ENCODE measurements at regions not wholly inside any gene's neighbourhood (a gene's known extent, or its start where the extent isn't known, plus 50 kb on each side); places are given as distances from the start of the nearest gene placed in this dataset.
"Not testable (repeated sequence)": the region's sequence is repeated elsewhere in the genome, so short reads cannot be mapped to it uniquely, and the experiment has no call there.

DNA sequence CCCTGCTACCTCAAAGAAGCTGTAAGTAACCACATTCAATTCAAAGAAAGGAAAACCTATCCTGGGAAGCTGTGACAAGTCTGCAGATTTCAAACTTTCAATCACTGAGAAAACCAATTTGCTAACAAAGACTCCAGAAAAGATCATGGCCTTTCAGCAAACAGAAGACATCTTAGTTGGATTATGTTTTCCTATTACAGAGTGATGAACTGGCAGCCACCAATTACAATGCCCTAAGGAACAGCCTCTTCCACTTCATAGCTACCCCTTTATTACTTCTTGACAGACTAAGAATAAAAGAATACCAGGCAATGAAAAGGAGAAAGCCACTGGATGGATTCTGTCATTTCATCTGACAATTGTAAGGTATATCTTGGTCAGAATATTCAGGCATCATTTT, 128.2 kb upstream of the RASEF start:
- Mint-ChIP-seq H3K9me3 (no peaks in the 10 kb centered on the region), H3K4me3 (no peak overlapping the region), H3K27ac (no peak overlapping the region), H3K4me1 (ENCODE audit: low read depth) (no peaks in the 10 kb centered on the region), H3K27me3 (ENCODE audit: low read depth) (peaks cover 14% of the 10 kb centered on the region), H3K36me3 (ENCODE audit: low read depth) (no peaks in the 10 kb centered on the region)
- intact Hi-C loops (cut with micrococcal nuclease) = no loop called here
- CTCF ChIA-PET = no interaction called here
- no peak for DNase-seq

DNA sequence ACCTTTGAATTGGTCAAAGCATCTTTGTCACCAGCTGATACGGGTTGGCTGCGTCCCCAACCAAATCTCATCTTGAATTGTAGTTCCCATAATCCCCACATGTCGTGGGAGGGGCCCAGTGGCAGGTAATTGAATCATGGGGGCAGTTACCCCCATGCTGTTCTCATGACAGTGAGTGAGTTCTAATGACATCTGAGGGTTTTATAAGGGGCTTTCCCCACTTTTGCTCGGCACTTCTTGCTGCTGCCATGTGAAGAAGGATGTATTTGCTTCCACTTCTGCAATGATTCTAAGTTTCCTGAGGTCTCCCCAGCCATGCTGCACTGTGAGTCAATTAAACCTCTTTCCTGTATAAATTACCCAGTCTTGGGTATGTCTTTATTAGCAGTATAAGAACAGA, 126.1 kb upstream of the RASEF start:
- CTCF ChIA-PET; DNase-seq; H3K4me1 Mint-ChIP-seq (ENCODE audit: low read depth); H3K4me3 Mint-ChIP-seq; H3K9me3 Mint-ChIP-seq; H3K36me3 Mint-ChIP-seq (ENCODE audit: low read depth); H3K27ac Mint-ChIP-seq; intact Hi-C loops (cut with micrococcal nuclease): not testable (repeated sequence)
- peaks cover 14% of the 10 kb centered on the region for H3K27me3 Mint-ChIP-seq (ENCODE audit: low read depth)

DNA sequence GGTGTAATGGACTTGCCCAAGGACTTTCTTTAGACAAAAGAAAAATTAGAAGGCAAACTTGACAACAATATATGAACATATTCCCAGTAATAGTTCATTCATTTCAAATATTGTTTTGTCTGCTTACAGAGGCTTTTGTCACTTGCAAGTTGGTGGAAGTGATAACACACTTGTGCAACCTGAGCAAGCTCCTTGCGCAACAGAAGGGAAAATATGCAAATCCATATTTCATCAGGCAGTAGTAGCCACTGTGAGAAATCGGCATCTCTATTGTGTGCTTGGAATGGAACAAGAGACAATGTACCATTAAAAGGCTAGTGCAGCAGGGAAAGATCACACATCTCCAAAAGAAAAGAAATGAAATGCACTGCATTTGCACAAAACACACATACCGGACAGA, 125.3 kb upstream of the RASEF start:
- H3K9me3 Mint-ChIP-seq = no peaks in the 10 kb centered on the region
- intact Hi-C loops (cut with micrococcal nuclease) = no loop called here
- CTCF ChIA-PET = no interaction called here

DNA sequence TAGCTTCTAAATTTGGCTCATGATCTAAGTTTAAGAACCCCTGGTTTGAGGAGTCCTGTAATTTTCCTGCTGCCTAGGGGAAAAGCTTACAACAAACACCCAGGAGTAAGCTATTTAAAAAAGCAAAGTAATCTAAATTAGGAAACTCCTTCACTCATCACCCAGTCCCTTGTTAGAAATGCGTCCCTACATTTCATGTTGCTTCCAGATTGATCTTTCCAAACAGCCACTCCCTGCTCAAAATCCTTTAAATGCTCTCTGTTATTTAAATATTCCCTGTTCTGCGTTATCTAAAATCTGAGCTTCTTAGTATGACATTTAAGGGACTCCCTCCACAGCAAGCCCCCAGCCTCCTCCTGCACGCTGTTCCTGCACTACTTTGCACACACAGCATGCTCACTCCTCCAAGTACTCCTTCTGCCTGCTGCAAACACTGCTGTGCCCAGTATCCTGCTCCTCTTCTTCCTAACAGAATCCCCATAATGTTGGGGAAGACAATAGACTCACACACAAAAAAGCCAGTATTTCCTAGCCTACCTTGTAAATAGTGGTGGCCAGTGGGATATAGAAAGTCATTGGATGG, 123.3 kb upstream of the RASEF start:
- Mint-ChIP-seq H3K9me3 (no peaks in the 10 kb centered on the region), H3K36me3 (ENCODE audit: low read depth) (no peaks in the 10 kb centered on the region), H3K4me1 (ENCODE audit: low read depth) (no peaks in the 10 kb centered on the region), H3K27ac (no peak overlapping the region), H3K4me3 (no peak overlapping the region), H3K27me3 (ENCODE audit: low read depth) (peaks cover 8% of the 10 kb centered on the region)
- CTCF ChIA-PET = no interaction called here
- no peak for DNase-seq
- intact Hi-C loops (cut with micrococcal nuclease) = no loop called here

More for the DNA sequence above, 125.3 kb upstream of the RASEF start:
- no peak overlapping the region for H3K27ac Mint-ChIP-seq
- no peak overlapping the region for H3K4me3 Mint-ChIP-seq
- no peak for DNase-seq
- H3K4me1 Mint-ChIP-seq (ENCODE audit: low read depth) = no peaks in the 10 kb centered on the region
- H3K36me3 Mint-ChIP-seq (ENCODE audit: low read depth) = no peaks in the 10 kb centered on the region
- H3K27me3 Mint-ChIP-seq (ENCODE audit: low read depth) = peaks cover 14% of the 10 kb centered on the region

DNA sequence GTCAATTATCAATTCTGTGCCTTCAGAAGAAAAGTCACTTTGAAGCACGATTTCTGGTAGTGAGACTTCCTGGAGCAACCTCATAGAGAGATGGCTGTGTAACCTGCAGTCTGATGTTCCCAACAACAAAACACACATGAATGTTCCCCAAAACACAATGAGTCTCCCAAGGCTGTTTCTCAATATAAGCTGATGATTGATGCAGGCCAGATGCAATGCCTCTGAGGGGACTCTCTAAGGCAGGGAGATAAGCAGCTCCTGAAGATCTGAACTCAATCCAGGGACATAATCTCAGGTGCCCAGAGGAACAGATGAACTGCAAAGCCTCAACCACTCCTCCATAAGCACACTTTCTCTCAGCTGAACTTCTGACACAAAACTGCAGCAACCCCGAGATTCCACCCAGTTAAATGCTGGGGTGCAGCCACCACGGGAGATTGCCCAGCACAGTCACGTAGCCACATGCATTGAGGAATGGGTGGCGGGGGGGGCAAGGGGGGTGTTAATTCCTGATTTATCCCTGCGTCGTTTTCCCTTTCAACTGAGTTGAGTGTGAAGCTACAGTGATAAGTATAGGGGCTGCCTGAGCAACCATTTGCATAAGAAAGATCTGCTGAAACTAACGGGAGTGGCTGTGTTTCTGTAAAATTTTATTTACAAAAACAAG, 122.7 kb upstream of the RASEF start:
- Mint-ChIP-seq H3K4me1 (ENCODE audit: low read depth) (no peaks in the 10 kb centered on the region), H3K9me3 (no peaks in the 10 kb centered on the region), H3K27ac (no peak overlapping the region), H3K27me3 (ENCODE audit: low read depth) (peaks cover 8% of the 10 kb centered on the region), H3K36me3 (ENCODE audit: low read depth) (no peaks in the 10 kb centered on the region), H3K4me3 (no peak overlapping the region)
- intact Hi-C loops (cut with micrococcal nuclease) = no loop called here
- no peak for DNase-seq
- CTCF ChIA-PET = no interaction called here

DNA sequence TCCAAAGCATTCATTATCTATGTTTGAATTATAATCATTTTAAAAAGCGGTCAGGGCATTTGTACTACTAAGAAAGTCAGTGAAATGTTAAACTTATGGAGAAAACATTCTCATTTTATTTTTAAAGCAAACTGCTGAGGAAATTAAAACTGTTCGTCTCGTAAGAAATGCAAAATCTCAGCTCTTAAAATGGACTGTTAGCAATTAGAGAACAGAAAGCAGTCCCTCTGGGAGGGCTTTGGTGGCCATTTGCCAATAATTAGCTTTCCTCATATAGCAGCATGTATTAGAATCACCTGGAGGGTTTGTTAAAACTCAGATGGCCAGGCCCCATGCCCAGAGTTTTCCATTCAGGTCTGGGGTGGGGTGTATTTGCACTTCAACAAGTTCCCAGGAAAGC, 120.7 kb upstream of the RASEF start:
- no peak for DNase-seq
- intact Hi-C loops (cut with micrococcal nuclease) = no loop called here
- H3K27ac Mint-ChIP-seq = no peak overlapping the region
- CTCF ChIA-PET = no interaction called here
- H3K36me3 Mint-ChIP-seq (ENCODE audit: low read depth) = no peaks in the 10 kb centered on the region
- no peaks in the 10 kb centered on the region for H3K4me1 Mint-ChIP-seq (ENCODE audit: low read depth)
- no peak overlapping the region for H3K4me3 Mint-ChIP-seq
- H3K9me3 Mint-ChIP-seq = no peaks in the 10 kb centered on the region
- peaks cover 3% of the 10 kb centered on the region for H3K27me3 Mint-ChIP-seq (ENCODE audit: low read depth)

DNA sequence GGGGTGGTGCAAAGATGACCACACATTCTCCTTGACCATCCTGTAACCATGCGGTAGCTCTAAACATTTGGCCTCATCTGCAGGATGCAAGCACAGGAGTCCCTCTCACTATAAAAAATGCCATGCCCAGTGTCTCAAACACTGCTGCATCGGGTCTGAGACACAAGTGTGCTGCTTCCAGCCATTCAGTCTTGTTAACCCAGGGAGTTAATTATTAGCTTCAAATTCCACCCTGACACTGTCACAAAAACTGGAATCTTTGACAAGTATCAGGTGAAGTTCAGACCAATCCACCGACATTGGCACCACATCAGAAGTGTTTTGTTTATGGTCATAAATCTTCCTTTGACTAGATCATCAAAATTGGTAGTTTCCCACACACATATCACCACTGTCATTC, 119.1 kb upstream of the RASEF start:
- H3K4me1 Mint-ChIP-seq (ENCODE audit: low read depth) = no peaks in the 10 kb centered on the region
- no peaks in the 10 kb centered on the region for H3K36me3 Mint-ChIP-seq (ENCODE audit: low read depth)
- intact Hi-C loops (cut with micrococcal nuclease) = no loop called here
- DNase-seq = no peak
- CTCF ChIA-PET = no interaction called here
- H3K27ac Mint-ChIP-seq = no peak overlapping the region
- H3K9me3 Mint-ChIP-seq = peaks cover 6% of the 10 kb centered on the region
- no peaks in the 10 kb centered on the region for H3K27me3 Mint-ChIP-seq (ENCODE audit: low read depth)
- no peak overlapping the region for H3K4me3 Mint-ChIP-seq

DNA sequence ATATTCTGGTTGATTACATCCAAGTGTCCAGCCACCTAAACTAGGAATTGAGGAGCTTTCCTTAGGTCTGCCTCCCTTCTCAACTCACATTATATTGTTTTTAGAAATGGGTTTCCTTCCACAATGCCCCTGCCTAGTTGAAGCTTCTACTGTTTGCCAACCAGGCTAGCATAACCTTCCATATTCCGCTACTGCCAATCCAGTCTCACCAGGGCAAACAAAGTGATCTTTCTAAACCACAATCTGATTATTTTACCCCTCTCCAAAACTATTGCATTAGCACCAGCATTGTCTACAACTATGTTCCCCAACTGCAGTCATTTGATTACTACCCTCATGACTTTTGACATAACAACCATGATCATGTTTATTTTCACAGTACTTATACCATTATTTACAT, 115.8 kb upstream of the RASEF start:
- Mint-ChIP-seq H3K4me1 (ENCODE audit: low read depth) (no peaks in the 10 kb centered on the region), H3K9me3 (peaks cover 14% of the 10 kb centered on the region), H3K4me3 (no peak overlapping the region), H3K27me3 (ENCODE audit: low read depth) (no peaks in the 10 kb centered on the region), H3K36me3 (ENCODE audit: low read depth) (no peaks in the 10 kb centered on the region), H3K27ac (no peak overlapping the region)
- CTCF ChIA-PET = no interaction called here
- DNase-seq = no peak
- intact Hi-C loops (cut with micrococcal nuclease) = no loop called here

DNA sequence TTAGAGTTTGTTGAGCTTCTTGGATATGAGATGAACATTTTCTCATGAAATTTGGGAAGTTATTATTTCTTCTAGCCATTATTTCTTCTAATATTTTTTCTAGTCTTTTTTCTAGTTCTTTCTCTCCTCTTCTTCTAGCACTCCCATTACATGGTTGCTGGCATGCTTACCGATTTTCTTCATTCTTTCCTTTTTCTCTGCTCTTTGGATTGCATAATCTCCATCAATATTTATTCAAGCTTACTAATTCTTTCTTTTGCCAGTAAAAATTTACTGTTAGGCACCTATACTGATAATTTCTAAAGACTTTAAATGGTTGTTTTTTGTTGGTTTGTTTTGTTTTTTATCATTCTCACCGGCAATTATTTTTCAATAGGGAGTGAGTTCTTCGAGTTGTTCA, 114.8 kb upstream of the RASEF start:
- Mint-ChIP-seq H3K9me3 (peaks cover 24% of the 10 kb centered on the region), H3K36me3 (ENCODE audit: low read depth) (no peaks in the 10 kb centered on the region), H3K4me3 (no peak overlapping the region), H3K27ac (peak overlapping the region; percentile 37), H3K27me3 (ENCODE audit: low read depth) (no peaks in the 10 kb centered on the region), H3K4me1 (ENCODE audit: low read depth) (no peaks in the 10 kb centered on the region)
- intact Hi-C loops (cut with micrococcal nuclease) = no loop called here
- CTCF ChIA-PET = no interaction called here
- no peak for DNase-seq

DNA sequence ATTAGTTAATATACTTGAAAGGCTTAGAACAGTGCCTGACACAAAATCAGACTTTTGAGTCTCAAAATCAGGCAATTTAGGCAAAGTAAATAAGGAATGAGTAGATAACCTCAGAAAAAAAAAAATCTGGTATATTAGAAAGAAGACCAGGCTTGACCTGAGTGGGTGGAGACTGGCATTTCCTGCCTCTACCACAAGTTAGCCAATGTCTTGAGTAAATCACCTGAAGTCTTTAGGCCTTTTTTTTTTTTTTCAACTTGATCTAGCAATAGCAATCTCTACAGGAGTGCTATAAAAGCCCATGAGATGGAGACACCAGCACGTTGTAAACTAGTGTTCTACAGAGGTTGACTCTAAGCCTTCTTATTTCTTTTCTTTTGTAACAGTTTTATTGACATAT, 104.2 kb upstream of the RASEF start:
- Mint-ChIP-seq H3K9me3 (peaks cover 9% of the 10 kb centered on the region), H3K27me3 (ENCODE audit: low read depth) (no peaks in the 10 kb centered on the region), H3K36me3 (ENCODE audit: low read depth) (no peaks in the 10 kb centered on the region), H3K4me3 (no peak overlapping the region), H3K4me1 (ENCODE audit: low read depth) (no peaks in the 10 kb centered on the region), H3K27ac (no peak overlapping the region)
- no peak for DNase-seq
- CTCF ChIA-PET = no interaction called here
- intact Hi-C loops (cut with micrococcal nuclease) = no loop called here

DNA sequence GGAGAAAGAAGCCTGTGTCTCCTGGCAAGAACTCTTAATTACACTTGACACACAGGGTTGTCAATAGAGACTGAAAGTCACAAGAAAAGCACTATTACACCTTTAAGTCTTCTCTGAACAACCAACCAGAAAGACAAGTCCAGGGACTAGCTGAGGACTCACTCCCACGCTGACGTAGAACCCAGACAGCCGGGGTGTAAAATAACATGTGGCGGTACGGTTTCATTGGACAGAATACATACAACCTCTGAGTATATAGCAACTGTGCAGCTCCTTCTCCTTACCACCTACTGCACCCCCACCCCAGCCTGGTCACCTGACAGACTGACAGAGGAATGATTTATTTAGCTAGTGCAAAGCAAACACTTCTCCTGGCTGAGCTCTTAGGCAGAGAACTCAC, 103.4 kb upstream of the RASEF start:
- intact Hi-C loops (cut with micrococcal nuclease) = no loop called here
- CTCF ChIA-PET = no interaction called here
- Mint-ChIP-seq H3K36me3 (ENCODE audit: low read depth) (no peaks in the 10 kb centered on the region), H3K4me1 (ENCODE audit: low read depth) (no peaks in the 10 kb centered on the region), H3K4me3 (no peak overlapping the region), H3K27me3 (ENCODE audit: low read depth) (no peaks in the 10 kb centered on the region), H3K27ac (no peak overlapping the region), H3K9me3 (peaks cover 4% of the 10 kb centered on the region)
- DNase-seq = no peak

DNA sequence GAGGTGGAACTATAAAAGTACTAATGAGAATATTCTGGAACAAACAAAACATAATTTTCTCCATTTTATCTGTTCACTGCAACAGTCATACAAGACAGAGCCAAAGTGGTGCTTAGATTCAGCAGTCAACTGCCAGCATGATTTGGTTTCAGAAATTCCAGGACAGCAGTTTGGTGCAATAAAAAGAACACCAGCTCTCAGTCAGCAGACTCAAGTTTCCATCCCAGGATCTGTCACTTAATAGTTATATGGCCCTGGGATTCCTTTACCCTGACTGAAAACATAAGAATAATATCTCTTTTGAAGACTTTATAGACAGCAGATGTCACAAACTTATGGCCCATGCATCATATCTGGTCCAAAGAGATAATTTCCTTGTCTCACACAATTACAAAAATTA, 92.8 kb upstream of the RASEF start:
- CTCF ChIA-PET = no interaction called here
- intact Hi-C loops (cut with micrococcal nuclease) = no loop called here

DNA sequence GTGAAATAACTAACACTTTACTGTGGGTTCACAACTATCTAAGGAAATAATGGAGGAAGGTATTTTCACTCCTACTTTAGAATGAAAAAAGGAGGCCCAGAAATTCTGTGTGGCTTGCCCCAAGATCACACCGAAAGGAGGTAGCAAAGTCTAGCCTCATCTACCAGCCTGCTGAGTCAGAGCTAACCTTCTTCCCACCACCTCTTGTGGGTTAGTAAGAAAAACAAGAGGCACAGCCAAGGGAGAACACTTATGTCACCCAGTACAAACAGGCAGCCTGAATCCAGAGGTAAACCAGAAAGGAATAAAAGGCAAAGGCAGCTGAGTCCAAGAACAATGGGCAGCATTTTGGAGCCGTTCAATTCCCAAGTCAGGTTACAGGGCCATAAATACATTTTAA, 91.9 kb upstream of the RASEF start:
- no peak for DNase-seq

More for the DNA sequence above, 92.8 kb upstream of the RASEF start:
- no peak overlapping the region for H3K27ac Mint-ChIP-seq
- peaks cover 5% of the 10 kb centered on the region for H3K27me3 Mint-ChIP-seq (ENCODE audit: low read depth)
- H3K4me3 Mint-ChIP-seq = no peak overlapping the region
- no peaks in the 10 kb centered on the region for H3K36me3 Mint-ChIP-seq (ENCODE audit: low read depth)
- H3K4me1 Mint-ChIP-seq (ENCODE audit: low read depth) = no peaks in the 10 kb centered on the region
- H3K9me3 Mint-ChIP-seq = peaks cover 5% of the 10 kb centered on the region
- DNase-seq = no peak

More for the DNA sequence above, 91.9 kb upstream of the RASEF start:
- no peaks in the 10 kb centered on the region for H3K36me3 Mint-ChIP-seq (ENCODE audit: low read depth)
- H3K27me3 Mint-ChIP-seq (ENCODE audit: low read depth) = peaks cover 2% of the 10 kb centered on the region
- CTCF ChIA-PET = no interaction called here
- no peak overlapping the region for H3K4me3 Mint-ChIP-seq
- intact Hi-C loops (cut with micrococcal nuclease) = no loop called here
- no peak overlapping the region for H3K27ac Mint-ChIP-seq
- H3K4me1 Mint-ChIP-seq (ENCODE audit: low read depth) = no peaks in the 10 kb centered on the region
- no peaks in the 10 kb centered on the region for H3K9me3 Mint-ChIP-seq
